Activated naive CD4-positive, alpha-beta T cell treated with anti-CD3 and anti-CD28 coated beads for 36 hours (primary cell): ENCODE measurements at regions not wholly inside any gene's neighbourhood (a gene's known extent, or its start where the extent isn't known, plus 50 kb on each side); places are given as distances from the start of the nearest gene placed in this dataset.

ENCODE experiments used
- CTCF ChIA-PET: fragments of 350-600 bp; sonication (Branson Sonifier 250); formaldehyde crosslinking; loops from one replicate; lab custom pipeline; 2021; ENCODE audit warnings: antibody characterized with exemption; lab: Charles Lee
- DNase-seq: peaks from one replicate; pipeline ENCODE4 v3.0.0-alpha.2; 2020
- H3K27ac Mint-ChIP-seq: one replicate; pipeline ENCODE4 v1.8.0; 2021; ENCODE audit warnings: mild to moderate bottlenecking, mixed read lengths
- H3K27me3 Mint-ChIP-seq: one replicate; pipeline ENCODE4 v1.8.0; 2021; ENCODE audit warnings: low read depth, mixed read lengths
- H3K36me3 Mint-ChIP-seq: one replicate; pipeline ENCODE4 v1.8.0; 2021; ENCODE audit warnings: low read depth, mixed read lengths
- H3K4me1 Mint-ChIP-seq: one replicate; pipeline ENCODE4 v1.8.0; 2021; ENCODE audit warnings: low read depth, mixed read lengths
- H3K4me3 Mint-ChIP-seq: one replicate; pipeline ENCODE4 v1.8.0; 2021; ENCODE audit warnings: mild to moderate bottlenecking, moderate library complexity, mixed read lengths
- H3K9me3 Mint-ChIP-seq: one replicate; pipeline ENCODE4 v1.8.0; 2021; ENCODE audit warnings: mixed read lengths
- intact Hi-C: fragments of 100-400 bp; cut with micrococcal nuclease; formaldehyde crosslinking; loops from one replicate; pipeline ENCODE4 v1.15.1; 2023

GRCh38 chr5:155839251-155840037 is 487.5 kb upstream of the SGCD start:
- H3K9me3 Mint-ChIP-seq, result no peaks in the 10 kb centered on the region
- no peak overlapping the region for H3K27ac Mint-ChIP-seq
- H3K4me3 Mint-ChIP-seq, result no peak overlapping the region
- no peaks in the 10 kb centered on the region for H3K27me3 Mint-ChIP-seq
- H3K36me3 Mint-ChIP-seq, result no peaks in the 10 kb centered on the region
- intact Hi-C loops, result no loop called here
- CTCF ChIA-PET, result interaction anchor here (0.7 kb wide), 1 partner anchor 39 kb away, joined by 3 read pairs; no protein-coding TSS in a partner anchor
- DNase-seq, result no peak
- no peaks in the 10 kb centered on the region for H3K4me1 Mint-ChIP-seq

GRCh38 chr5:155844542-155844941 is 482.4 kb upstream of the SGCD start:
- H3K9me3 Mint-ChIP-seq, result no peaks in the 10 kb centered on the region
- no peak overlapping the region for H3K27ac Mint-ChIP-seq
- no peaks in the 10 kb centered on the region for H3K27me3 Mint-ChIP-seq
- DNase-seq, result no peak
- no peaks in the 10 kb centered on the region for H3K36me3 Mint-ChIP-seq
- CTCF ChIA-PET, result no interaction called here
- no peaks in the 10 kb centered on the region for H3K4me1 Mint-ChIP-seq
- intact Hi-C loops, result no loop called here
- H3K4me3 Mint-ChIP-seq, result no peak overlapping the region

- H3K27me3 Mint-ChIP-seq, result peaks cover 11% of the 10 kb centered on the region
- DNase-seq, result no peak
- CTCF ChIA-PET, result interaction anchor here (0.6 to 1.0 kb wide), 2 partner anchors 45 to 611 kb away, joined by 3 read pairs; no protein-coding TSS in a partner anchor
- intact Hi-C loops, result no loop called here
- H3K27ac Mint-ChIP-seq, result no peak overlapping the region
- H3K4me1 Mint-ChIP-seq, result no peaks in the 10 kb centered on the region
- H3K36me3 Mint-ChIP-seq, result no peaks in the 10 kb centered on the region
- H3K4me3 Mint-ChIP-seq, result no peak overlapping the region
- H3K9me3 Mint-ChIP-seq, result no peaks in the 10 kb centered on the region
Observed at GRCh38 chr5:155850370-155850769, 476.6 kb upstream of the SGCD start.

- Mint-ChIP-seq H3K36me3 (no peaks in the 10 kb centered on the region), H3K4me1 (no peaks in the 10 kb centered on the region), H3K4me3 (no peak overlapping the region), H3K9me3 (no peaks in the 10 kb centered on the region), H3K27ac (no peak overlapping the region), H3K27me3 (peaks cover 14% of the 10 kb centered on the region)
- DNase-seq, result no peak
- CTCF ChIA-PET, result no interaction called here
- intact Hi-C loops, result no loop called here
Observed at GRCh38 chr5:155866971-155867370, 460.0 kb upstream of the SGCD start.

GRCh38 chr5:155867522-155868088 is 459.4 kb upstream of the SGCD start:
- Mint-ChIP-seq H3K36me3 (no peaks in the 10 kb centered on the region), H3K4me3 (no peak overlapping the region), H3K27me3 (peaks cover 15% of the 10 kb centered on the region), H3K4me1 (no peaks in the 10 kb centered on the region), H3K9me3 (no peaks in the 10 kb centered on the region), H3K27ac (no peak overlapping the region)
- intact Hi-C loops, result no loop called here
- DNase-seq, result no peak
- CTCF ChIA-PET, result no interaction called here

GRCh38 chr5:155870636-155871035 is 456.3 kb upstream of the SGCD start:
- intact Hi-C loops, result no loop called here
- Mint-ChIP-seq H3K9me3 (no peaks in the 10 kb centered on the region), H3K27ac (no peak overlapping the region), H3K4me3 (no peak overlapping the region), H3K36me3 (no peaks in the 10 kb centered on the region), H3K4me1 (no peaks in the 10 kb centered on the region), H3K27me3 (peaks cover 15% of the 10 kb centered on the region)
- DNase-seq, result no peak
- CTCF ChIA-PET, result no interaction called here

- H3K27ac Mint-ChIP-seq, result no peak overlapping the region
- intact Hi-C loops, result no loop called here
- no peak overlapping the region for H3K4me3 Mint-ChIP-seq
- H3K9me3 Mint-ChIP-seq, result no peaks in the 10 kb centered on the region
- H3K4me1 Mint-ChIP-seq, result no peaks in the 10 kb centered on the region
- no peak for DNase-seq
- H3K36me3 Mint-ChIP-seq, result no peaks in the 10 kb centered on the region
- CTCF ChIA-PET, result no interaction called here
- peaks cover 15% of the 10 kb centered on the region for H3K27me3 Mint-ChIP-seq
Observed at GRCh38 chr5:155871623-155872022, 455.3 kb upstream of the SGCD start.

- intact Hi-C loops, result no loop called here
- H3K27ac Mint-ChIP-seq, result no peak overlapping the region
- no peaks in the 10 kb centered on the region for H3K4me1 Mint-ChIP-seq
- no peaks in the 10 kb centered on the region for H3K9me3 Mint-ChIP-seq
- no peak for DNase-seq
- CTCF ChIA-PET, result interaction anchor here (0.7 kb wide), 1 partner anchor 173 kb away, joined by 3 read pairs; no protein-coding TSS in a partner anchor
- H3K27me3 Mint-ChIP-seq, result peaks cover 15% of the 10 kb centered on the region
- no peak overlapping the region for H3K4me3 Mint-ChIP-seq
- no peaks in the 10 kb centered on the region for H3K36me3 Mint-ChIP-seq
Observed at GRCh38 chr5:155872629-155873220, 454.2 kb upstream of the SGCD start.

- H3K4me1 Mint-ChIP-seq, result no peaks in the 10 kb centered on the region
- H3K27ac Mint-ChIP-seq, result no peak overlapping the region
- no peak overlapping the region for H3K4me3 Mint-ChIP-seq
- H3K27me3 Mint-ChIP-seq, result no peaks in the 10 kb centered on the region
- CTCF ChIA-PET, result no interaction called here
- intact Hi-C loops, result no loop called here
- DNase-seq, result no peak
- no peaks in the 10 kb centered on the region for H3K36me3 Mint-ChIP-seq
- H3K9me3 Mint-ChIP-seq, result no peaks in the 10 kb centered on the region
Observed at GRCh38 chr5:155878991-155879575, 447.9 kb upstream of the SGCD start.

- DNase-seq, result no peak
- H3K9me3 Mint-ChIP-seq, result no peaks in the 10 kb centered on the region
- H3K4me1 Mint-ChIP-seq, result no peaks in the 10 kb centered on the region
- H3K36me3 Mint-ChIP-seq, result no peaks in the 10 kb centered on the region
- no peaks in the 10 kb centered on the region for H3K27me3 Mint-ChIP-seq
- intact Hi-C loops, result no loop called here
- CTCF ChIA-PET, result no interaction called here
- no peak overlapping the region for H3K27ac Mint-ChIP-seq
- H3K4me3 Mint-ChIP-seq, result no peak overlapping the region
Observed at GRCh38 chr5:155884041-155884440, 442.9 kb upstream of the SGCD start.

GRCh38 chr5:155885199-155885598 is 441.8 kb upstream of the SGCD start:
- Mint-ChIP-seq H3K4me1 (no peaks in the 10 kb centered on the region), H3K36me3 (no peaks in the 10 kb centered on the region), H3K27me3 (peaks cover 3% of the 10 kb centered on the region), H3K27ac (no peak overlapping the region), H3K4me3 (no peak overlapping the region), H3K9me3 (no peaks in the 10 kb centered on the region)
- CTCF ChIA-PET, result no interaction called here
- intact Hi-C loops, result no loop called here
- no peak for DNase-seq

- Mint-ChIP-seq H3K4me3 (no peak overlapping the region), H3K27me3 (peaks cover 3% of the 10 kb centered on the region), H3K9me3 (no peaks in the 10 kb centered on the region), H3K27ac (no peak overlapping the region), H3K36me3 (no peaks in the 10 kb centered on the region), H3K4me1 (no peaks in the 10 kb centered on the region)
- CTCF ChIA-PET, result no interaction called here
- no peak for DNase-seq
- intact Hi-C loops, result no loop called here
Observed at GRCh38 chr5:155886311-155887031, 440.5 kb upstream of the SGCD start.
